ENCODE measurements at regions not wholly inside any gene's neighbourhood (a gene's known extent, or its start where the extent isn't known, plus 50 kb on each side); places are given as distances from the start of the nearest gene placed in this dataset.

DNA sequence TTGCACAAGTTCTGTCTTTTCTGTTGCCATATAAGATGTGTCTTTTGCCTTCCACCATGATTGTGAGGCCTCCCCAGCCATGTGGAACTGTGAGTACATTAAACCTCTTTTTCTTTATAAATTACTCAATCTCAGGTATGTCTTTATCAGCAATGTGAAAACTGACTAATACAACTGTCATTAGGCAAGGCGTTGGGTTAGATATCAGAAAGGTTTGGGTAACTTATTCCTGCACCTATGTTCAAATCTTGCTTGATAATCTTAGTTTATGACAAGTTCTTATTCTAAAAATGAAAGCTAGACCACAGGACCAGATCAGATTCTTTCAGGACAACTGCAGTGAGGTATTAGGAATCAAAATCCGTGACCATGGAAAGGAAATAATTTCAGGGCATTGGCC is 160.6 kb upstream of the BDNF start:
- TF ChIP-seq, protein P1, sequence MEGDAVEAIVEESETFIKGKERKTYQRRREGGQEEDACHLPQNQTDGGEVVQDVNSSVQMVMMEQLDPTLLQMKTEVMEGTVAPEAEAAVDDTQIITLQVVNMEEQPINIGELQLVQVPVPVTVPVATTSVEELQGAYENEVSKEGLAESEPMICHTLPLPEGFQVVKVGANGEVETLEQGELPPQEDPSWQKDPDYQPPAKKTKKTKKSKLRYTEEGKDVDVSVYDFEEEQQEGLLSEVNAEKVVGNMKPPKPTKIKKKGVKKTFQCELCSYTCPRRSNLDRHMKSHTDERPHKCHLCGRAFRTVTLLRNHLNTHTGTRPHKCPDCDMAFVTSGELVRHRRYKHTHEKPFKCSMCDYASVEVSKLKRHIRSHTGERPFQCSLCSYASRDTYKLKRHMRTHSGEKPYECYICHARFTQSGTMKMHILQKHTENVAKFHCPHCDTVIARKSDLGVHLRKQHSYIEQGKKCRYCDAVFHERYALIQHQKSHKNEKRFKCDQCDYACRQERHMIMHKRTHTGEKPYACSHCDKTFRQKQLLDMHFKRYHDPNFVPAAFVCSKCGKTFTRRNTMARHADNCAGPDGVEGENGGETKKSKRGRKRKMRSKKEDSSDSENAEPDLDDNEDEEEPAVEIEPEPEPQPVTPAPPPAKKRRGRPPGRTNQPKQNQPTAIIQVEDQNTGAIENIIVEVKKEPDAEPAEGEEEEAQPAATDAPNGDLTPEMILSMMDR (IDR thresholded peaks at IDR 0.05; ENCODE audit: low read depth, low read length) = no peak
- TF ChIP-seq EZH2phosphoT487 (IDR thresholded peaks at IDR 0.05; ENCODE audit: low read depth) = no peak

All from OCI-LY3 (cell line).